ENCODE measurements at regions not wholly inside any gene's neighbourhood (a gene's known extent, or its start where the extent isn't known, plus 50 kb on each side); places are given as distances from the start of the nearest gene placed in this dataset.

GRCh38 chrX:113389846-113390245, 549.2 kb upstream of the AMOT start (continued):
- TF ChIP-seq CHD7 (IDR thresholded peaks at IDR 0.05; ENCODE audit: insufficient replicate concordance, low read length), result no peak
- no peak for TF ChIP-seq CHD1 (IDR thresholded peaks at IDR 0.05; ENCODE audit: low read depth, low read length)
- no peak for TF ChIP-seq RAD21 (IDR thresholded peaks at IDR 0.05 in 1 of 2, conservative IDR thresholded peaks at IDR 0.05 in 1 of 2; ENCODE audit: low read depth in 2 of 2, low read length in 2 of 2)
- no peak for TF ChIP-seq GTF2F1 (IDR thresholded peaks at IDR 0.05; ENCODE audit: borderline replicate concordance, low read depth, low read length)
- TF ChIP-seq CBX8 (IDR thresholded peaks at IDR 0.05; ENCODE audit: borderline replicate concordance, low read depth, low read length), result no peak
- no peak for TF ChIP-seq HDAC6 (IDR thresholded peaks at IDR 0.05; ENCODE audit: low read depth, low read length)
- TF ChIP-seq ASH2L (IDR thresholded peaks at IDR 0.05; ENCODE audit: low read length), result no peak
- no peak for TF ChIP-seq MAX (IDR thresholded peaks at IDR 0.05)
- no peak for TF ChIP-seq SP2 (IDR thresholded peaks at IDR 0.05; ENCODE audit: low read length)
